HG03159 (cell line): ENCODE measurements at regions not wholly inside any gene's neighbourhood (a gene's known extent, or its start where the extent isn't known, plus 50 kb on each side); places are given as distances from the start of the nearest gene placed in this dataset.
"Not testable (repeated sequence)": the region's sequence is repeated elsewhere in the genome, so short reads cannot be mapped to it uniquely, and the experiment has no call there.

ENCODE experiments used
- ATAC-seq: cut with Tn5 transposase; IDR thresholded peaks from one replicate; pipeline ENCODE4 v1.9.1; 2021; ENCODE audit warnings: mild to moderate bottlenecking, moderate library complexity; ENCODE audit not compliant: unreplicated experiment

- ATAC-seq, result no peak
These were observed 95.0 kb upstream of the MAP3K7 start for GRCh38 chr6:90681863-90682262.

- no peak for ATAC-seq
These were observed 91.3 kb upstream of the MAP3K7 start for GRCh38 chr6:90678049-90678779.

- no peak for ATAC-seq
These were observed 90.6 kb upstream of the MAP3K7 start for GRCh38 chr6:90677440-90677839.

- ATAC-seq, result no peak
These were observed 89.8 kb upstream of the MAP3K7 start for GRCh38 chr6:90676516-90677300.

- not testable (repeated sequence) for ATAC-seq
These were observed 88.2 kb upstream of the MAP3K7 start for GRCh38 chr6:90675107-90675506.

GRCh38 chr6:90674077-90674476, 87.2 kb upstream of the MAP3K7 start:
- not testable (repeated sequence) for ATAC-seq

- ATAC-seq, result no peak
These were observed 83.0 kb upstream of the MAP3K7 start for GRCh38 chr6:90669846-90670245.

GRCh38 chr6:90669420-90669819, 82.5 kb upstream of the MAP3K7 start:
- ATAC-seq, result no peak

GRCh38 chr6:90668141-90668540, 81.3 kb upstream of the MAP3K7 start:
- ATAC-seq, result no peak

GRCh38 chr6:90663873-90664272, 77.0 kb upstream of the MAP3K7 start:
- ATAC-seq, result no peak

GRCh38 chr6:90663106-90663505, 76.2 kb upstream of the MAP3K7 start:
- ATAC-seq, result no peak

- ATAC-seq, result no peak
These were observed 74.1 kb upstream of the MAP3K7 start for GRCh38 chr6:90660931-90661330.

- ATAC-seq, result no peak
These were observed 71.6 kb upstream of the MAP3K7 start for GRCh38 chr6:90658497-90658896.

GRCh38 chr6:90656325-90656724, 69.5 kb upstream of the MAP3K7 start:
- ATAC-seq, result no peak

- no peak for ATAC-seq
These were observed 67.9 kb upstream of the MAP3K7 start for GRCh38 chr6:90654806-90655205.

- no peak for ATAC-seq
These were observed 67.3 kb upstream of the MAP3K7 start for GRCh38 chr6:90654166-90654565.

GRCh38 chr6:90653750-90654149, 66.9 kb upstream of the MAP3K7 start:
- ATAC-seq, result no peak

- ATAC-seq, result no peak
These were observed 63.4 kb upstream of the MAP3K7 start for GRCh38 chr6:90650041-90650940.

- no peak for ATAC-seq
These were observed 62.0 kb upstream of the MAP3K7 start for GRCh38 chr6:90648873-90649272.

- no peak for ATAC-seq
These were observed 60.1 kb upstream of the MAP3K7 start for GRCh38 chr6:90646940-90647339.

- no peak for ATAC-seq
These were observed 58.8 kb upstream of the MAP3K7 start for GRCh38 chr6:90645634-90646033.
